HG03571 (cell line): ENCODE measurements at regions not wholly inside any gene's neighbourhood (a gene's known extent, or its start where the extent isn't known, plus 50 kb on each side); places are given as distances from the start of the nearest gene placed in this dataset.
"Not testable (repeated sequence)": the region's sequence is repeated elsewhere in the genome, so short reads cannot be mapped to it uniquely, and the experiment has no call there.

ENCODE experiments used
- ATAC-seq: cut with Tn5 transposase; IDR thresholded peaks from one replicate; pipeline ENCODE4 v1.9.1; 2021; ENCODE audit not compliant: unreplicated experiment

DNA sequence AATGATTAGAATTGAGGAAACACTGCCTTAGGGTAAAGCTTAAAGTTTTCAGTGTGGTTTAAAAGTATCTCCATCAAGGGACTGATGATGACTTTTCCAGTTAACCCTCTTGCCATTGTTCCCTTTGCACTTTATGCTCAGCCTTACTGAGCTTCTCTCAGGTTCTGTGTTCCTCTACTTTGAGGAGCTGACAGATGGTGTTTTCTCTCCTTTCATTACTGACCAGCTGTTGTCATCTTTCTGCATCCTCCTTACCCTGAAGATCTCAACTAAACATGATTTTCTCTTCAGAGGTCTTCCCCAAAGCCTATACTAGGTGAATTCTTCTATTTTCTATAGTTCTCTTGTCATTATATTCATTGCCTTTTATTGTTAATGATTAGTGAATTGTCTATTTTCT is 475.6 kb upstream of the SYNCRIP start:
- ATAC-seq: no peak

DNA sequence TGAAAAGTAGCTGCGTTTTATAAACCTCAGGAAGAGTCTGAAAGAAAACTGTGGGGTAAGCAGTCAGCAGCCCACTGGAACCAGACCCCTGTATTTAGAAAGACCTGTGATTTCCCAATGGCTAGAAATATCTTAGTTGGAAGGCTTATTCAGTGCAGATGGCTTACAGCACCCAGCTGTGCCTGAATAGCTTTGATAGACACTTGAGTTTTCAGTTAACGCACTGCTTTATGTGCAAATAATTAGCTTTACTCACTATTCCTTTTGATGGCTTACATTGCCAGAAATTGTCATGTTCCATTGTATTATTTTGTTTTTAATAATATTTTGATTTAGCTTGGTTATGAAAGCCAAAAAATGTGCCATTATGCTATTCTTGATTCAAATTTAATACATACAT is 465.3 kb upstream of the SYNCRIP start:
- no peak for ATAC-seq

DNA sequence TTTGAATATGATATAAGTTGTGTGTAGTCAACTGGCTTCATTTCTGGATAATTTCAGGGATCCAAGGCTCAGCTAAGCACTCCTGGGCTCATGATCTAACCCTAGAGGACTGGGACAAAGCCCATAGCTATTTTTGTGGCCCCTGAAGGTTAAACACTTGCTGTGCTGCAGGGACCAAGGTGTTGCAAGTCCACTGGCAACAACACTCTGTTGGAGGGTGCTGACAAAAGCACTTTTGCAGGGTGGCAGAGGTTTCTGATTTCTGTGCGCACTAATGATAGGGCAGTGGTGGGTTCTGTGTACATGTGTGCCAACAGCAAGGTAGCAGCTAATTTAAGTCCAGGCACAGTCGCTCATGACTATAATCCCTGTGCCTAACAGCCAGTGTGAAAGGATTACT is 445.3 kb upstream of the SYNCRIP start:
- ATAC-seq: no peak

DNA sequence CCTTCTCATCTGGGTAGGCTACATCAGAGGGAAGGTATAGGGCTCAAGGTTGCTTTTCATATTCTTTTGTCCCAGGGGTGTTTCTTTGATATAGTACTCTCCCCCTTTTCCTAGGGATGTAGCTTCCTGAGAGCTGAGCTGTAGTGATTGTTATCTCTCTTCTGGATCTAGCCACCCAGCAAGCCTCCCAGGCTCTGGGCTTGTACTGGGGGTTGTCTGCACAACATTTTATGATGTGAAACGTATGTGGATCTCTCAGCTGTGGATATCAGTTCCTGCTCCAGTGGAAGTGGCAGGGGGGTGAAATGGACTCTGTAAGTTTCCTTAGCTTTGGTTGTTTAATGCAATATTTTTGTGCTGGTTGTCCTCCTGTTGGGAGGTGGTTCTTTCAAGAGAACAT is 437.3 kb upstream of the SYNCRIP start:
- no peak for ATAC-seq

DNA sequence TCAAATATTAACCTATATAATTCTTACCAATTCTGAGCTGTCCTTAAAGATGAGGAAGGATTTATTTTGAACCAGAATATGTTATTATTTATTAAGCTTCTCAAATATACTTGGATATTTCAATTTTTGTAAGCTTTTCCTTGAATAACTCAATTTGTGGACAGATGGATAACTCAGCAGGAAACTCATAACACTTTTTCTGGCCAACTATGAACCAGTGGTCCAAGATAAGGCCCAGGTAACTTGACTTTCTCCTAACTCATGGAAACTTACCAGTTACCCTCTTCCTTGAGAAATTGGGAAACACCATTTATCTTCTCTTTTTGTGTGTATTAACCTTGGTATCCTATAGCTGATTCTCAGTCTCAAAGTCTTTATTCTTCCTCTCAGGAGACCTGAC is 427.5 kb upstream of the SYNCRIP start:
- ATAC-seq: no peak

DNA sequence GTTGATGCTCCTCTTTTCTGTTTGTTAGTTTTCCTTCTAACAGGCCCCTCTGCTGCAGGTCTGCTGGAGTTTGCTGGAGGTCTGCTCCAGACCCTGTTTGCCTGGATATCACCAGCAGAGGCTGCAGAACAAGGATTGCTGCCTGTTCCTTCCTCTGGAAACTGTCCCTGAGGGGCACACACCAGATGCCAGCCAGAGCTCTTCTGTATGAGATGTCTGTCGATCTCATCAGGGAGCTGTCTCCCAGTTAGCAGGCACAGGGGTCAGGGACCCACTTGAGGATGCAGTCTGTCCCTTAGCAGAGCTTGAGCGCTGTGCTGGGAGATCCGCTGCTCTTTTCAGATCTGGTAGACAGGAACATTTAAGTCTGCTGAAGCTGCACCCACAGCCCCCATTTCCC is 422.3 kb upstream of the SYNCRIP start:
- not testable (repeated sequence) for ATAC-seq

DNA sequence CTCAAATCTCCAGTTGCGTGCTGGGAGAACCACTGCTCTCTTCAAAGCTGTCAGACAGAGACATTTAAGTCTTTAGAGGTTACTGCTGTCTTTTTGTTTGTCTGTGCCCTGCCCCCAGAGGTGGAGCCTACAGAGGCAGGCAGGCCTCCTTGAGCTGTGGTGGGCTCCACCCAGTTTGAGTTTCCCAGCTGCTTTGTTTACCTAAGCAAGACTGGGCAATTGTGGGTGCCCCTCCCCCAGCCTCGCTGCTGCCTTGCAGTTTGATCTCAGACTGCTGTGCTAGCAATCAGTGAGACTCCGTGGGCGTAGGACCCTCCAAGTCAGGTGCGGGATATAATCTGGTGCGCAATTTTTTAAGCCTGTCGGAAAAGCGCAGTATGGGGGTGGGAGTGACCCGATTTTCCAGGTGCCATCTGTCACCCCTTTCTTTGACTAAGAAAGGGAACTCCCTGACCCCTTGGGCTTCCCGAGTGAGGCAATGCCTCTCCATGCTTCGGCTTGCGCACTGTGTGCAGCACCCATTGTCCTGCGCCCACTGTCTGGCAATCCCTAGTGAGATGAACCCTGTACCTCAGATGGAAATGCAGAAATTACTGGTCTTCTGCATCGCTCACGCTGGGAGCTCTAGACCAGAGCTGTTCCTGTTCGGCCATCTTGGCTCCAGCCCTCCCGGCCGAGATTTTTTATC is 414.8 kb upstream of the SYNCRIP start:
- not testable (repeated sequence) for ATAC-seq

DNA sequence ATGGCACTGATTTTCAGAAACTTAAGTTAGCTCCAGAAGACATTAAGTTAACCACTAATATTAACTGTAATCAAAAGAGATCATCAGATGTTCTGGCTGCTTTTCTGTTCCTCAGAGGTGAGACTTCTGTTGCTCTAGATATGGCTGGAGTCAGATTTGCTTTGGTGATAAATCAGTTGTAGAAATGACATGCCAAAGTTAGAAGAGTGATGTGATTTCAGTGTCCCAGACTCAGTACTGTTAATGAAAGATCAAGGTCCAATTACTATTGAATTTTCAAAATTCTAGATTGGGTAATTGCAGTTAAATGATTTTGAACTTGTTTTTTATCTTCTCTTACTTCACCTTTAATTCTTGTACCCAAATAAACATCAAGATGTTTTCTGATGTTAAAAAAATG is 402.4 kb upstream of the SYNCRIP start:
- no peak for ATAC-seq

DNA sequence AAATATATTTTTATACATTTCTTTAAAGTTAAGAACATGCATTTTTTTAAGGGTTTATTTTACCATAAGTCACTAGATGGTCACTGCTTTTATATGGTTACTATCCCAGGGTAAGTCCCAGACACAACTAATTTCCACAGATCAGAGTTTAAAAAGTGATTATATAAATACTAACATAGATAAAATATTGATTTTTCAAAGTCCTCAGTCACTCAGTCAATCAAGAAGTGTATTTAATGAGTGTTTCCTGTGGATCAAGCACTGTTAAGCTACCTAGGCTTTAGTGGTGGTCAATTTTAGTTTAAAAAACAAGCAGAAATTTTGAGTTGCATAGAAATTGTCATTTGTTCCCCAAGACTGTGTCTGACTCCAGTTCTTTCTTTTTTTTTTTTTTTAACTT is 399.5 kb upstream of the SYNCRIP start:
- ATAC-seq: no peak

DNA sequence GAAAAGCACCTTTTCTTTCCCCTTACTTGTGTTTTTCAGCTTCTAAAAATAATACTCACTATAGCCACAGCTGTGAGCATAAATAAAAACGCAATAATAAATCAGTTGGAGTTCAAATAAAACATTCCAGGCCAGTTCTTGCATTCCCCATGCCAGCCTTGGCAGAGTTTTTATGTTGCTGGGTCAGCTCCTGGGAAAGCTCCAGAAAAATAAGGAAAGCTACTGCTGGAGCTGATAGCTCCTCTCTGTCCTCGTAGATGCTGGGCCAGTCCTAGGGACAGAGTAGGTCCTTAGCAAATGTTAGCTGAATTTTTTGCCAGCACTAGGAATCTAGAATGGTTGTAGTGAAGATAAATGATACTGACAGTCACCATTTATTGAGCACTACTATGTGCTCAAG is 389.0 kb upstream of the SYNCRIP start:
- ATAC-seq: no peak

DNA sequence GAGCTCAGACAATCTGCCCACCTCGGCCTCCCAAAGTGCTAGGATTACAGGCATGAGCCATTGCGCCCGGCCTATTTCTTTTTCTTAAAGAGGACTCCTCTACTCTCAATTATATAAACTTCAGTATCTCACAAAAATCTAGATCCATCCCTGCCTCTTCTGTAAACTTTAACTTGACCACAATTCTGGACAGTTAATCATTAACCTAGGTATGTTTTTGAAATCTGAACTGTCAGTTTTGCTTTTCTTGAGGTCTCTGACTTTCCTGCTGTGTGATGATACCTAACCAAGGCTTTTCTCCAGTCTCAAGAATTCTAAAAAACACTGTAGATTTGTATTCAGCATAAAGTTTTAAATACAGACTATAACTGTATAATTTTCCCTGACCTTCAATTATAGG is 388.2 kb upstream of the SYNCRIP start:
- no peak for ATAC-seq

DNA sequence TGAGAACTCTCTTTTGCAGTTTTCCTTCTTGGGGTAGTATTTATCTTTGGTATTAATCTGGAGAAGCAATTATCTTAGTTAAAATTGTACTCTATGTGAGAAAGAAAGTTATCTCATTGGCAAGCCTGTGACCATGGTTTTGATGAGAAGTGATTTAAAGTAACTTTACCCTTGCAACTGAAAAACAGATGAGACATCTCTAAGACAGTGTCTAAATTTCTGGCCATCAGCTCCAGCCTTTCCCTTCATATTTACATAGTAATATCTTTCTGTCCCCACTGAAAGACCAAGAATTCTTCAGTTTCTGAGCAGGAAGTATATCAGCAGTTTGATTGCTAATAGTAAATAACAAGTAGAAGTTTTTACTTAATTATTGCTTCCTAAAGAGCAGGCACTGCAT is 386.1 kb upstream of the SYNCRIP start:
- no peak for ATAC-seq

DNA sequence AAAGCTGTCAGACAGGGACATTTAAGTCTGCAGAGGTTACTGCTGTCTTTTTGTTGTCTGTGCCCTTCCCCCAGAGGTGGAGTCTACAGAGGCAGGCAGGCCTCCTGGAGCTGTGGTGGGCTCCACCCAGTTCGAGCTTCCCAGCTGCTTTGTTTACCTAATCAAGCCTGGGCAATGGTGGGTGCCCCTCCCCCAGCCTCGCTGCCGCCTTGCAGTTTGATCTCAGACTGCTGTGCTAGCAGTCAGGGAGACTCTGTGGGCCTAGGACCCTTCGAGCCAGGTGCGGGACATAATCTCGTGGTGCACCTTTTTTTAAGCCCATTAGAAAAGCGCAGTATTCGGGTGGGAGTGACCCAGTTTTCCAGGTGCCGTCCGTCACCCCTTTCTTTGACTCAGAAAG is 384.2 kb upstream of the SYNCRIP start:
- not testable (repeated sequence) for ATAC-seq

DNA sequence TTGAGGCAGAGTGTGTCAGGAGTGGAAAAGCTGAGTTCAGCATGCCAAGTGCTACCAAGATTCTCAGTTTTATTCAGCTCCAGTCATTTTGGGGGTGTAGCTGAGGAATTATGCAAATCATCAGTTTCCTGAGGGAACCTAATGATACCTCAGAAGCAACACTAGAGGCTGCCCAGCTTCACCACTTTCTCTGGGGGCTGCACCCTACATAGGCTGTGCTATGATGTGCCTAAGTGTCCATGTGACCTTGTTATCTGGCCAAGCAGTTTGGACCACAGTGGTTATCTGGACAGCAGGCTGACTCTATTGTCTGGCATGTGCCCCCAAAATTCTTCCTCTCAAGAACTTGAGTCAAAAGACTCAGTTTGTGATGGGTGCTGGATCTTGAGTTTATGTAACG is 374.6 kb upstream of the SYNCRIP start:
- ATAC-seq: peak; percentile 60

DNA sequence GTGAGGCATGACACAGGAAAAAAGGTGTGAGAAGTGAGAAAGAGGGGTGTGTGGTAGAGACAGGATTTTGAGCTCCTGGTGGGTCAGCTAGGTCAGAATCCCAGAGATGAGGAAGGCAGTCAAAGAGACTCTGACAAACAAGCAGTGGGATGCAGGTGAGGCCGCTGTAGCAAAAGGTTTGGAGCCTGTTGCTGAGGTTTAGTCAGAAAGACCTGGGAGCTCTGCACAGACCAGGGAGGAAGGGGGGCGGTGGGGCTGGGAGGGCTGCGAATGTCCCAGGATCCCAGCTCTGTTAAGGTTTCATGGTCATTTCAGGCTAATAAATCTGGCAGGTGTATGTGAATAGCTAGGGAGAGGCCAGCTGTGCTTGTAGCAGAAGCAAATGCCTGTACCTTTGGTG is 373.9 kb upstream of the SYNCRIP start:
- ATAC-seq: no peak

DNA sequence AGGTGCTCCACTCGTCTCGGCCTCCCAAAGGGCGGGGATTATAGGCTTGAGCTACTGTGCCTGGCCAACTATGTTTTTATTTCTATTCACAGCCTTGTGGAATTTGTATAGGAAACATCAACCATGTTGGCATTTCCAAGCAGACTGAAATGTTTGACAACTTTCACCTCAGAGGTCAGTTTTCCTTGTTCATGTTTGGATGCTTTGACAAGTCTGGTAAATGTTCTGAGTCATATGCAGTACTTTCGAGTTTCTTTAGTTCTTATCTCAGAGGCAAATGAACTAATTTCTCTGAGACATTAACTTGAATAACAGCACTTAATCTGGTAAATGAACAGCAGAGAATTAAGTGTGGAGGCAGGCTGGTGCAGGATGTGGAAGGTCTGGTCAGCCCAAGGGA is 373.4 kb upstream of the SYNCRIP start:
- ATAC-seq: no peak

DNA sequence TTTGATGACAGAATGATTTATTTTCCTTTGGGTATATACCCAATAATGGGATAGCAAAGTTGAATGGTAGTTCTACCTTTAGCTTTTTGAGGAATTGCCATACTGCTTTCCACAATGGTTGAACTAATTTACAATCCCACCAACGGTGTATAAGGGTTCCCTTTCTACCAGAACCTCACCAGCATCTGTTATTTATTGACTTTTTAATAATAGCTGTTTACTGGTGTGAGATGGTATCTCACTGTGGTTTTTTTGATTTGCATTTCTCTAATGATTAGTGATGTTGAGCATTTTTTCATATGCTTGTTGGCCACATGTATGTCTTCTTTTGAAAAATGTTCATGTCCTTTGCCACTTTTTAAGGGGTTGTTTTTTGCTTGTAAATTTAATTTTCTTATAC is 370.3 kb upstream of the SYNCRIP start:
- peak; percentile 54 for ATAC-seq

DNA sequence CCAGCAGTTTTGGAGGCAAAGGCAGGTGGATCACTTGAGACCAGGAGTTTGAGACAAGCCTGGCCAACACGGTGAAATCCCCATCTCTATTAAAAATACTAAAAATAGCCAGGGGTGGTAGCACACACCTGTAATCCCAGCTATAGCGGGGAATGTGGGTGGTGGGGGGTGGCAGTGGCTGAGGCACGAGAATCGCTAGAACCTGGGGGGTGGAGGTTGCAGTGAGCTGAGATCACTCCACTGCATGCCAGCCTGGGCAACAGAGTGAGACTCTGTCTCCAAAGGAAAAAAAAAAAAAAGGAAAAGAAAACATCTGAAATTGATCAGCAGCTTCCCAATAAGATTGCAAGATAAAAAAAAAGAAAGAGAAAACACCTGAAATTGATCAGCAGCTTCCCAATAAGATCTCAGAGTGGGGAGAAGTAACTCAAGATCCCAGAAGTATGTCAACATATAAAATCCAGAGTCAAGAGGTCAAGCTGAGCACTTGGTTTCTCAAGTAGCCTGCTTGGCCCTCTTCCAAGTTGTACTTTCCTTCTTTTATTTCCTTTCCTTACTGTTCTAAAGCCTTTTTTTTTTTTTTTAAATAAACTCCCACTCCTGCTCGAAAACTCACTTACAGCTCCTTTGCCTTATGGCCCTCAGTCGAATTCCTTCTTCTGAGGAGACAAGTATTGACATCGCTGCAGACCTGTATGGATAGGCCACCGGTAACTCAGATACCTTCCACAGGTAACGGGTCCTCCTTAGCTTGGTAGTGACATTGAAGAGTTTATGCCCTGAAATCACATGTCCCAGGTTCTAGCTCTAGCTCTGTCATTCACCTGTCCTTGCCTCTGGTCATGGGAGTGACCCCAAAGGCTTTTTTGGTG is 368.5 kb upstream of the SYNCRIP start:
- no peak for ATAC-seq

DNA sequence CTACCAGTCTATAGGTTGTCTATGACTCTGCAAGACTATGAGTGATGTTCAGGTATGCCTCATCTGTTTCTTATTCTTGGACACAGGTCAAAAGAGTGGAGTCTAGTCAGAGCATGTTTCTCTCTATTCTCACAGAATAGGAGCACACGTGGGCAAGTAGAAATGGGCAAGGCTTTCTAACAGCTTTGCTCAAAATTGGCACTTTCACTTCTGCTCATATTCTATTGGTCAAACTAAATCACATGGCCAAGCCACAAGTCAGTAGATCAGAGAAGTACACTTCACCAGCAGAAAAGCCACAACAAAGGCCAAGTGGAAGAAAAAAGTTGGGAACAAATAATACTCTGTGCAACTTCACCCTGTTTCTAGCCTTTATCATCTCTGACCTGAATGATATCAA is 354.5 kb upstream of the SYNCRIP start:
- no peak for ATAC-seq

DNA sequence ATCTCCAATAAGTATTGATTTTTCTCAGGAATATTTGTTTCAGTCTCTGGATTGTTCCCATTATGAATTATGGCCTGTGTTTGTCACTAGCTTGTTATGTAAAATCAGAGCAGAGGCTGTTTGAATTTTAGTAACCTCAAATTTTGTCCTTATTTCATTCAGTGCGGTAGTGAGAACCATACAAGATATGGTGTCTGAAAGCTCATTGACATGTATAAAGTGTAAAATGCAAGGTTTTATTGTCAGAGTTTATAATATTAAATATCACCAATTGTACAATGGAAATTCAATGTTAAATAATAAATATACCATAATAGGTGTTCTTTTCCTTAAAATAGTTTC is 353.3 kb upstream of the SYNCRIP start:
- ATAC-seq: no peak

DNA sequence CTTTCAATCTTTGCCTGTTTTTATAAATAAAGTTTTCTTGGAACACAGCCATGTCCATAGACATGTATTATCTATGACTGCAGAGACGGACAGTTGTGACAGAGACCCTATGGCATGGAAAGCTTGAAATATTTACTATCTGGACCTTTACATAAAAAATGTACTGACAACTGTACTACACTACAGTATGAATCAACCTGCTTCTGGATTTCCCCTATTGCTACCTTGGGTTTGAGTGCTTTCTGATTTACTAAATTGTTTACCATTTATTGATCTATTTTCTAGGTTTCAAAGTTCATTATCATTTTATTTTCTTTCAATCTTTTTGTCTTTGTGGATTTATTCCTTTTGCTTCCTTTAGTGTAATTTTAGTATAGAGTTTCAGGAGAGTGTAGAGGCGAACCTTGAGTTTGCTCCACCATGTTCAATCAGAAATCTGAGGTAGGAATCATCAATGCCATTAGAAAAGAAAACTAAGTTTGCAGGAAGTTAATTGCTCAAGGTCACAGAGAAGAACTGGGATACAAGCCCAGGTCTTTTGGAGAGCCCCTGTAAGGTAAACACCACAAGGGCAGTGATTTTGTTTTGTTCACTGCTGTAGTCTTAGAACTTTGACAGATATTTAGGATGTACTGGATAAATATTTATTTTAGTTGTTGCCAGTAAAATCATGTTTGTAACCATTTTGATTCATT is 352.8 kb upstream of the SYNCRIP start:
- no peak for ATAC-seq

DNA sequence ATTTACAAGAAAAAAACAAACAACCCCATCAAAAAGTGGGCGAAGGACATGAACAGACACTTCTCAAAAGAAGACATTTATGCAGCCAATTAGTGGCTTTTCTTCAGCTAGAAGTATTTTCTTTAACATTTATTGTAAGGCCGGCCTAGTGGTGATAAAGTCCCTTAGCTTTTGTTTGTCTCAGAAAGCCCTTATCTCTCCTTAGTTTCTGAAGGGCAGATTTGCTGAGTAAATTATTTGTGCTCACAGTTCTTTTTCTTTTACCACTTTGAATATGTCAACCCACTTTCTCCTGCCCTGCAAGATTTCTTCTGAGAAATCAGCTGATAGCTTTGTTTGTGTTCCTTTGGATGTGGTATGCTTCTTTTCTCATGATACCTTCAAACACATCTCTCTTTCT is 344.0 kb upstream of the SYNCRIP start:
- no peak for ATAC-seq
